ENCODE measurements at regions not wholly inside any gene's neighbourhood (a gene's known extent, or its start where the extent isn't known, plus 50 kb on each side); places are given as distances from the start of the nearest gene placed in this dataset.

- no peak for TF ChIP-seq MEF2A (IDR thresholded peaks at IDR 0.05; ENCODE audit: borderline replicate concordance, low read depth)
- no peak for TF ChIP-seq NRF1 (IDR thresholded peaks at IDR 0.05; ENCODE audit: low read depth, low read length)
- TF ChIP-seq USF2 (IDR thresholded peaks at IDR 0.05; ENCODE audit: borderline replicate concordance, low read depth, low read length), result no peak
- no peak for TF ChIP-seq RXRA (IDR thresholded peaks at IDR 0.05; ENCODE audit: borderline replicate concordance, low read depth)
- TF ChIP-seq RAD21 (IDR thresholded peaks at IDR 0.05; ENCODE audit: low read length), result no peak
- TF ChIP-seq SMC3 (IDR thresholded peaks at IDR 0.05; ENCODE audit: low read depth, low read length), result no peak
- TF ChIP-seq GATA2 (CRISPR knock-in tag; IDR thresholded peaks at IDR 0.05), result no peak
- TF ChIP-seq MXI1 (IDR thresholded peaks at IDR 0.05; ENCODE audit: low read depth, low read length), result no peak
- TF ChIP-seq EZH2phosphoT487 (IDR thresholded peaks at IDR 0.05; ENCODE audit: borderline replicate concordance, low read depth), result no peak
Observed at GRCh38 chr10:120285408-120285807, 171.6 kb upstream of the PLPP4 start.

GRCh38 chr10:120286280-120286679 lies 170.7 kb upstream of the PLPP4 start:
- H3K4me1 ChIP-seq (ENCODE audit: control insufficient read depth in 1 of 2, insufficient read depth in 2 of 2, low read depth in 1 of 2, low read length in 1 of 2), result no peaks in the 10 kb centered on the region; a peak in 1 of 4 replicates
- H3K27ac ChIP-seq (ENCODE audit: low read depth in 2 of 2, low read length in 1 of 2), result no peak overlapping the region
- H3K9ac ChIP-seq, result no peak overlapping the region
- H3K79me2 ChIP-seq (ENCODE audit: insufficient read depth), result no peaks in the 10 kb centered on the region
- WGBS (ENCODE audit: low lambda C conversion rate), result 25% methylated on average over 1 of the region's 3 CpGs
- no peak for DNase-seq
- POLR2A ChIA-PET, result no interaction called here
- no peaks in the 10 kb centered on the region for H3F3A ChIP-seq (replicated peaks; ENCODE audit: insufficient read depth)
- no peaks in the 10 kb centered on the region for H3K27me3 ChIP-seq (ENCODE audit: insufficient read depth)
- CTCF ChIA-PET, result interaction anchor here (1.3 kb wide), 1 partner anchor 353 kb away, joined by 4 read pairs; no protein-coding TSS in a partner anchor
- H2AFZ ChIP-seq (ENCODE audit: low read depth), result no peak overlapping the region
- no peak overlapping the region for H3K4me2 ChIP-seq
- H3K9me2 ChIP-seq, result no peaks in the 10 kb centered on the region
- H4K20me1 ChIP-seq (ENCODE audit: insufficient read depth), result no peaks in the 10 kb centered on the region
- no peak overlapping the region for H3K4me3 ChIP-seq (ENCODE audit: low read depth in 2 of 2, low read length in 1 of 2)
- no peaks in the 10 kb centered on the region for H3K36me3 ChIP-seq (replicated peaks in 1 of 2; ENCODE audit: control insufficient read depth in 1 of 2, insufficient read depth in 2 of 2, low read length in 1 of 2)
- H3K9me3 ChIP-seq, result no peaks in the 10 kb centered on the region
- TF ChIP-seq MXI1 (IDR thresholded peaks at IDR 0.05; ENCODE audit: low read depth, low read length), result no peak

More at GRCh38 chr10:120285408-120285807, 171.6 kb upstream of the PLPP4 start:
- H3K4me1 ChIP-seq (ENCODE audit: control insufficient read depth in 1 of 2, insufficient read depth in 2 of 2, low read depth in 1 of 2, low read length in 1 of 2), result no peaks in the 10 kb centered on the region; a peak in 1 of 4 replicates
- POLR2A ChIA-PET, result no interaction called here
- no peaks in the 10 kb centered on the region for H3K9me3 ChIP-seq
- H4K20me1 ChIP-seq (ENCODE audit: insufficient read depth), result no peaks in the 10 kb centered on the region
- H3K79me2 ChIP-seq (ENCODE audit: insufficient read depth), result no peaks in the 10 kb centered on the region
- no peaks in the 10 kb centered on the region for H3K36me3 ChIP-seq (replicated peaks in 1 of 2; ENCODE audit: control insufficient read depth in 1 of 2, insufficient read depth in 2 of 2, low read length in 1 of 2)
- CTCF ChIA-PET, result interaction anchor here (1.0 kb wide), 1 partner anchor 34 kb away, joined by 3 read pairs; no protein-coding TSS in a partner anchor
- no peaks in the 10 kb centered on the region for H3F3A ChIP-seq (replicated peaks; ENCODE audit: insufficient read depth)
- H3K27me3 ChIP-seq (ENCODE audit: insufficient read depth), result no peaks in the 10 kb centered on the region
- DNase-seq, result no peak
- H3K4me2 ChIP-seq, result no peak overlapping the region
- no peak overlapping the region for H3K27ac ChIP-seq (ENCODE audit: low read depth in 2 of 2, low read length in 1 of 2)
- WGBS (ENCODE audit: low lambda C conversion rate), result 61% methylated on average over 6 of the region's 6 CpGs
- H2AFZ ChIP-seq (ENCODE audit: low read depth), result no peak overlapping the region
- H3K4me3 ChIP-seq (ENCODE audit: low read depth in 2 of 2, low read length in 1 of 2), result no peak overlapping the region
- no peaks in the 10 kb centered on the region for H3K9me2 ChIP-seq
- H3K9ac ChIP-seq, result no peak overlapping the region

DNA sequence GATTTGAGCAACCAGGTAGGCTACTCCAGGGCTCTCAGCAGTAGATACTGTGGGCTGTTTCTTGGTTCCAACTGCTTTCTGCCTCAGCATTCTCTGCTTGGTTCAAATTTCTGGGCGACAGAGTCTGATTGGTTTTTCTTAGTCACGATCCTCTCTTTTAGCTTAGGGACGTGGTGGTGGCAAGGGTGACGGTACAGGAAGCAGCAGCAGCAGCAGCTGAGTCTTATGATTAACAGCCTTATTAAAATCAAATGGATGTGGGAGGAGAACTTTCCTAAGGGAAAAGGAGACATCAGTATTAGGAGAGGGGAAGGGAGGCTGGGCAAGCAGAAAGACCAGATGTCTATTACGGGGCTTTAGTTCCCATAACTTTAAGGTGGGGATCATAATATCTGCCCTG lies 156.5 kb upstream of the PLPP4 start:
- Histone ChIP-seq H3K4me2 (no peak overlapping the region), H3K9me3 (no peaks in the 10 kb centered on the region), H2AFZ (ENCODE audit: low read depth) (no peak overlapping the region), H3K9me2 (no peaks in the 10 kb centered on the region), H3K27ac (ENCODE audit: low read depth in 2 of 2, low read length in 1 of 2) (no peak overlapping the region), H3F3A (replicated peaks; ENCODE audit: insufficient read depth) (no peaks in the 10 kb centered on the region), H3K9ac (no peak overlapping the region), H4K20me1 (ENCODE audit: insufficient read depth) (no peaks in the 10 kb centered on the region), H3K79me2 (ENCODE audit: insufficient read depth) (no peaks in the 10 kb centered on the region), H3K4me1 (ENCODE audit: control insufficient read depth in 1 of 2, insufficient read depth in 2 of 2, low read depth in 1 of 2, low read length in 1 of 2) (no peaks in the 10 kb centered on the region), H3K4me3 (ENCODE audit: low read depth in 2 of 2, low read length in 1 of 2) (no peak overlapping the region), H3K27me3 (ENCODE audit: insufficient read depth) (no peaks in the 10 kb centered on the region), H3K36me3 (replicated peaks in 1 of 2; ENCODE audit: control insufficient read depth in 1 of 2, insufficient read depth in 2 of 2, low read length in 1 of 2) (no peaks in the 10 kb centered on the region)
- ChIA-PET CTCF (no interaction called here), POLR2A (no interaction called here)
- DNase-seq, result no peak
- 44% methylated on average over 5 of the region's 5 CpGs for WGBS (ENCODE audit: low lambda C conversion rate)
- TF ChIP-seq CHD2 (IDR thresholded peaks at IDR 0.05; ENCODE audit: low read length, partially characterized antibody), result no peak
- TF ChIP-seq YY1 (IDR thresholded peaks at IDR 0.05; ENCODE audit: low read depth), result no peak
- TF ChIP-seq FOXM1 (IDR thresholded peaks at IDR 0.05; ENCODE audit: low read depth), result no peak
- TF ChIP-seq NFIC (IDR thresholded peaks at IDR 0.05; ENCODE audit: borderline replicate concordance), result no peak
- TF ChIP-seq MXI1 (IDR thresholded peaks at IDR 0.05; ENCODE audit: low read depth, low read length), result no peak
- no peak for TF ChIP-seq USF2 (IDR thresholded peaks at IDR 0.05; ENCODE audit: borderline replicate concordance, low read depth, low read length)
- TF ChIP-seq RCOR1 (IDR thresholded peaks at IDR 0.05; ENCODE audit: low read length), result no peak
- TF ChIP-seq, protein P1, sequence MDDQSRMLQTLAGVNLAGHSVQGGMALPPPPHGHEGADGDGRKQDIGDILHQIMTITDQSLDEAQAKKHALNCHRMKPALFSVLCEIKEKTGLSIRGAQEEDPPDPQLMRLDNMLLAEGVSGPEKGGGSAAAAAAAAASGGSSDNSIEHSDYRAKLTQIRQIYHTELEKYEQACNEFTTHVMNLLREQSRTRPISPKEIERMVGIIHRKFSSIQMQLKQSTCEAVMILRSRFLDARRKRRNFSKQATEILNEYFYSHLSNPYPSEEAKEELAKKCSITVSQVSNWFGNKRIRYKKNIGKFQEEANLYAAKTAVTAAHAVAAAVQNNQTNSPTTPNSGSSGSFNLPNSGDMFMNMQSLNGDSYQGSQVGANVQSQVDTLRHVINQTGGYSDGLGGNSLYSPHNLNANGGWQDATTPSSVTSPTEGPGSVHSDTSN (IDR thresholded peaks at IDR 0.05), result no peak
- TF ChIP-seq POLR2AphosphoS5 (IDR thresholded peaks at IDR 0.05; ENCODE audit: low read depth, low read length), result no peak
- TF ChIP-seq RAD21 (IDR thresholded peaks at IDR 0.05; ENCODE audit: low read length), result no peak
- TF ChIP-seq GABPA (IDR thresholded peaks at IDR 0.05; ENCODE audit: low read depth), result no peak
- TF ChIP-seq JUND (IDR thresholded peaks at IDR 0.05), result no peak
- no peak for TF ChIP-seq IRF3 (IDR thresholded peaks at IDR 0.05; ENCODE audit: low read depth, low read length)
- TF ChIP-seq TCF12 (IDR thresholded peaks at IDR 0.05), result no peak
- TF ChIP-seq MEF2A (IDR thresholded peaks at IDR 0.05; ENCODE audit: borderline replicate concordance, low read depth), result no peak
- no peak for TF ChIP-seq TEAD4 (IDR thresholded peaks at IDR 0.05; ENCODE audit: borderline replicate concordance, insufficient read depth)
